Stimulated activated CD4-positive, alpha-beta T cell treated with anti-CD3 and anti-CD28 coated beads, Interleukin-4, amount 100 ng/mL, for 4 hours (primary cell): ENCODE measurements at regions not wholly inside any gene's neighbourhood (a gene's known extent, or its start where the extent isn't known, plus 50 kb on each side); places are given as distances from the start of the nearest gene placed in this dataset.
"Not testable (repeated sequence)": the region's sequence is repeated elsewhere in the genome, so short reads cannot be mapped to it uniquely, and the experiment has no call there.

ENCODE experiments used
- DNase-seq, 2 experiments: peaks; one replicate each; pipeline ENCODE4 v3.0.0-alpha.2; 2020

GRCh38 chr17:77087650-77088454 lies 52.9 kb upstream of the SEC14L1 start:
- DNase-seq: no peak

- peak; percentile 76 to 89 for DNase-seq
Observed at GRCh38 chr17:77088455-77089123, 52.2 kb upstream of the SEC14L1 start.

GRCh38 chr17:77089124-77089490 lies 51.7 kb upstream of the SEC14L1 start:
- peak in 1 of 2 experiments; percentile 2 for DNase-seq

GRCh38 chr17:77089949-77090348 lies 50.8 kb upstream of the SEC14L1 start:
- DNase-seq: not testable (repeated sequence)

GRCh38 chr17:77090476-77090875 lies 50.3 kb upstream of the SEC14L1 start:
- DNase-seq: no peak
